Activated CD4-positive, alpha-beta T cell treated with anti-CD3 and anti-CD28 coated beads, Interleukin-2, amount 50 U/mL, for 48 hours (primary cell): ENCODE measurements at regions not wholly inside any gene's neighbourhood (a gene's known extent, or its start where the extent isn't known, plus 50 kb on each side); places are given as distances from the start of the nearest gene placed in this dataset.
A peak's percentile ranks its signal among the peaks of the same experiment; 100 is the strongest.

Source experiments
- DNase-seq, 2 experiments: peaks; one replicate each; pipeline ENCODE4 v3.0.0-alpha.2; 2020

DNA sequence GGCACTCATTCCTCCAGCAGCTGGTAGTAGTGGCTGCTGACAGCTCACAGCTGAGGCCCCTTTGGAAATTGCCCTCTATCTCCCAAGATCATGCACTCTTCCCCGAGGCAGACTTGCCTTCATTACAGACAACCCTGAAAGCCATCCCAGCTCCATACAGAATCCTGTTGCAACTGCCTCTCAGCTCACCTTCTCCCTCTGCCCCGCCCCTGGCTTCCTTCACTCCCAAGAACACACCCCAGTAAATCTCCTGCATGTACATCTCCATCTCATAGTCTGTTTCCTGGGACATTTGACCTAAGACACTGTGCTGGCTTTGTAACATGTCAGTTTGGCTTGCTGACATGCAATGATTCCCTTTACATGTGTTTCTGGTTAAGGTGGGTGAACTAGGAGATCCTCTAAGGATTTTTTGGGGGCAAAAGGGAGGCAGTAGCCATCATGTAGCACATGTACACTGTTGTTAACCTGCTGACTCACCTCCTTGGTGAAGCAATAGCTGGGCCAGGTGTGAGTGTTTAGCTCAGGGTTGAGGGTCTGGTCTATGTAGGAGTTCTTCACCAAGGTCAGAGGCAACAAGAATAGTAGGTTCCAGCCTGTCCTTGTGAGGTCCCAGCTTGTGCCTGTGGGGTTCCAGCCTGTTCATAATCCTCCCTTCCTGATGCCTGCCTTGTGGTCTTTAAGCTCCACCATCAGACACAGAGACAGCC lies 179.6 kb downstream of the CSNK2A3 start:
- no peak for DNase-seq

DNA sequence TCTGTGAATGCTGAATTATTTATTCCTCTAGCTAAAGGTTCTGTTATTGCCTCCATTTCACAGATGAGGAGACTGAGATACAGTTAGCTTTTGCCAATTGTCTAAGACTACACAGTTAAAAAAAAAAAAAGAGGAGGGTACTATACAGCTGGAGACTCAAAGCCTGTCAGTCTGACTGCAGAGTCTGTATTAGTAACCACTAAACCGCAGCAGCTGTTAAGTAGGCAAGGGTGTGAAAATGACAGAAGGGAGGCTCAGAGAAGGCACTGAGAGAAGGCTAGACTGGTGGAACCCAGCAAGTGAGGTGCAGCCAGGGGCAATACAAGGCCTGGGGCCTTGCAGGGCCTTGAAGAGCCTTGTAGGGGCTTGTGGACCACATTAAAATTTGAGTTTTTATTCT lies 181.2 kb downstream of the CSNK2A3 start:
- peak in 1 of 2 experiments; percentile 18 for DNase-seq

DNA sequence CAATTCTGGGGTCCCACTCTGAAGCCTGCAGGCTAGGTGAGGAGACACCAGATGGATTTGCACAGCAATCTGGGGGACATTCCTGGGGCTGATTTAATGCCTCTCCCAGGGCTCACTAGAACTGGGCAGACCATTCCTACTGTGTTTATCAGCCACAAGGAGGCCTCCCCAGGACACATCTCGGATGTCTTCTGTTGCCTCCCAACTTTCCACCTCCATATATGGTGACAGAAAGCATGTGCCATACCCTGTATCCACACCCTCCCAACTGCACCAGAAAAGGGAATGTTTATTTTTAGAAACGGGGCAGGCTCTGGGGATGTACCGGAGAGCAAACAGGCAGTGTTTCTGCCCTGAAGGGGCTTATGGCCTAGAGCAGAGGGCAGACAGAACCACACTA lies 181.8 kb downstream of the CSNK2A3 start:
- DNase-seq: no peak

DNA sequence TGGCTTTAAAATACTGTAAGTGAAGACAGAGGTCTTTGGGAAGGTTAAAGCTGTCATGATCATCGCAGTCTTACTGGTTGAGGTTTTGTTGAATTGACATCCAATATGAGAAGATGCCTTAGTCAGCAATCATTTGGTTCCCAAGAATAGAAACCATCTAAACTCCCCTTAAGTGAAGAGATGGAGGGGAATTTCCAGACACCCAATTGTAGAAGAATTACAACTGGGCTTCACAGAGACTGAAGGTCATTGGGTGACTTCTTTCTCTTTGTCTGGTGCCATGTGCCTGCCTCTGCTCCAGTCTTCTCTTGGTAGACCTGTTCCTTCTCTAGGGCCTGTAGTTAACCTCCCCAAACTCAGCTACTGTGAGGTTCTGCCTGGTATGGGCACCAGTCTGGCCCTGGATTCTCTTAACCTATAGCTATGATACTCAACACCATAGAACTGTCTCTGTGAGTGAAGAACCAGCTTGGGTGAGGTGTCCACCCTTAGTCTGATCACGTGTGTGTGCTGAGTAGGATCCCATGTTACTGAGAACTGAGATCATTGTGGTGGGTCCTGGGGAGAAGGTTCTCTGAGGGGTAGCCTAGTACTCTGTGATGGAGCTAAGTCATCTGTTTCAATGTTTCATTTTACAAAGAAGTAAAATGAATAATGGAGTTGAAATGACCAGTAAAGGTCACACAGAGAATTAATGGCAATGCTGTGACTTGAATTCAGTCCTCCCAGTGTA lies 182.5 kb downstream of the CSNK2A3 start:
- DNase-seq: no peak

- peak in 1 of 2 experiments; percentile 16 for DNase-seq
Measured at GRCh38 chr11:11169715-11170351, 183.2 kb downstream of the CSNK2A3 start.

GRCh38 chr11:11167806-11168205 lies 185.2 kb downstream of the CSNK2A3 start:
- DNase-seq: no peak

- DNase-seq: no peak
Measured at GRCh38 chr11:11164334-11164690, 188.7 kb downstream of the CSNK2A3 start.

GRCh38 chr11:11163669-11164333 lies 189.2 kb downstream of the CSNK2A3 start:
- DNase-seq: no peak

DNA sequence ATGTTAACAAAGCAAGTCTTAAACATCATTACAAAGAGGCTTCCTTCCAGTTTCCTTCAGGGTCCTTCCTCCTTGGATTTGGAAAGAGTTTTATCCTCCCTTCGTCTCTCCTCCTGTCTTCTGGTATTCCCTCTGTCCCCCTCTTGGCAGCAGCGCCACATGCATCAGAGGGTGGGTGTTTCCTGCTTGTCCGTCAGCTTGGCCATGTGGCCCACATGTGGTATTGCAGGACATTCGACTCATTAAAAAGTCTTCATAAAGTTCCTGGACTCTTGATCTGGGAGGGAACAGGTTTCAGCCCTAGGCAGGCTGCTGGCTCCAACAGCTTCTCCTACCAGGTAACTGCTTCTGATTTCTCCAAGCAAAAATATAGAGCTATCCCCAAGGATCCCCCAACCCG lies 189.8 kb downstream of the CSNK2A3 start:
- DNase-seq: no peak

DNA sequence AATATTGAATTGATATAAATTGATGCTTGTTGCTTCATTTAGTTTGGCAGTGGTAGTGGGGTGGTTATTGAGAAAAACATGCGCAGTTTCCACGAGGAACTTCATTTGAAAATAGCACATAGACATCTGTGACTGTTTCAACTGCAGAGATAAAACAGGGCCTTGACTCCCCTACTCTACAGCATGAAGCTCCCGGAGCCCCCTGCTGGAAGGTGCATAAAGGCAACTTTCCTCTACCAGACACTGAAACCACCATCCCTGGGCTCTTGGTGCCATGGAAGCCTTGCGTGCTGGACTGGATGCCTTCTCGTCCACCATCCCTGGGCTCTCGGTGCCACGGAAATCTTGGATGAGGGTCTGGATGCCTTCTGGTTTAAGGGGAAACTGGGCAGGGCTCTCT lies 195.9 kb downstream of the CSNK2A3 start:
- DNase-seq: peak; percentile 36 to 49

- peak; percentile 61 to 70 for DNase-seq
Measured at GRCh38 chr11:11155962-11156815, 196.9 kb downstream of the CSNK2A3 start.

DNA sequence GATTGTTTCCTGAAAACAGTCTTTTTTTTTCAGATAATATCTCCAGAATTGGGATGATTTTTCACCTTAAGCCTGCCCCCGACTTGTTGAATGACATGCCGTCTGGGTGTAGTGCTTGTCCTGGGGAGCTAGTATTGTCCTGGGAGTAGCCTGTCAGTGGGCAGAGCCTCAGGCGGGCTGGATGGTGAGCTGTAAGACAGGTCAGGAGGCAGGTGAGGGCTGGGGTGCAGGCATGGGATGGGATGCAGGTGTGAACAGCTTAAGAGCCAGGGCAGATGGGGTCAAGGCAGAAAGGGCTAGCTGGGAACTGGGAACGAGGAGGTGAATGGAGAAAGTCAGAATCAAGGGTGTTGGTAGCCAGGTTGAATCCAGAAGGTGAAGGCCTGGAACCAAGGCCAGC lies 200.2 kb downstream of the CSNK2A3 start:
- no peak for DNase-seq

DNA sequence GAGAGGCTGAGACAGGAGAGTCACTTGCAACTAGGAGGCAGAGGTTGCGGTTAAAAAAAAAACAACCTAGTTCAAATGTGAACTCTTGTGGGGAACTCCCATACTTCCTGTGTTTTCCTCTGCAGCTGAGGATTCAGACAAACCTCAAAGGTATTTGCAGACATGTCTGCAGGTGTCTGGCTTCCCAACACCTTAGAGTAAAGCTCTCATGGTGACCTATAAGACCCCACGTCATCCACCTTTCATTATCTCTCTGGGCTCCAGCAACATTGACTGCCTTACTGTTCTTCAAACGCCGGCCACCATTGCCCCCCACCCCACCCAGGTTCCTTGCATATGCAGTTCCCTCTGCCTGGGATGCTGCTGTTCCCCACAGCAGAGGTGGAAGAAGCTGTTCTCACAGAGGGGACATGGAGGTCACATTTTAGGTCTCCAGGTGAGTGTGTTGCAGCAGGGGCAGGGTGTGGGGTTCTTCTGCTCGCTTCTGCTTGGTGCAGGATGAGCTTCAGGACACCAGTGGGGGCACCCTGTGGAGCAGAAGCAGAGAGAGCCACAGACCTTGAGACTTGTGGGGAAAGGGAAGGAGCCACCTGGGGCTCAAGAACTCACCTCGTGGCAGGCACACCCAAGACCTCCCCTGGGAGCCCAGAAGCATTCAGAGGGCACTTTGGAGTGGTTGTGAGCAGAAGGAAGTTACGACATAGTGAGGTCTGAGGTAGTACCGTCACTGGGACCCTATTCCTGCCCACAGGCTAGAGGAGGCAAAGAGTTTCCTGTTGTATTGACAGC lies 203.2 kb downstream of the CSNK2A3 start:
- no peak for DNase-seq

DNA sequence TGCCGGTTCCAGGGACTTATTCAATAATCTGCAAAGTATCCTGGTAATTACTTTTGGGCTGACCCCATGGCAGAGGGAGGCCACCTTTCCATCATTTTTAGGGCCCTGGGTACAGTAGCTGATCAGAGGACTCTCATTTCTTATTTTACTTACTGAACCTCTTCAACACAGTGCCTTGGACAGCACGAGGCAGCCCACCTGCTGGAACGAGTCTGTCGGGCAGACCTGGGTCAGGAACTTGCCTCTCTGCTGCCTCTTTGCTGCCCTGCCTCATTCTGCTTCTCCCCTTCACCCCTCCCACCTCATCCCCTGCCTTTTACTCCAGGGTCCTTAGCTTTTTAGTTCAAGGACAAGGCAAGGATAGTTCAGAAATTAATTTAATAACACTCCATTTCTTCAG lies 204.5 kb downstream of the CSNK2A3 start:
- no peak for DNase-seq

GRCh38 chr11:11148104-11148509 lies 204.9 kb downstream of the CSNK2A3 start:
- DNase-seq: peak; percentile 23 to 34

- no peak for DNase-seq
Measured at GRCh38 chr11:11146830-11147229, 206.2 kb downstream of the CSNK2A3 start.

DNA sequence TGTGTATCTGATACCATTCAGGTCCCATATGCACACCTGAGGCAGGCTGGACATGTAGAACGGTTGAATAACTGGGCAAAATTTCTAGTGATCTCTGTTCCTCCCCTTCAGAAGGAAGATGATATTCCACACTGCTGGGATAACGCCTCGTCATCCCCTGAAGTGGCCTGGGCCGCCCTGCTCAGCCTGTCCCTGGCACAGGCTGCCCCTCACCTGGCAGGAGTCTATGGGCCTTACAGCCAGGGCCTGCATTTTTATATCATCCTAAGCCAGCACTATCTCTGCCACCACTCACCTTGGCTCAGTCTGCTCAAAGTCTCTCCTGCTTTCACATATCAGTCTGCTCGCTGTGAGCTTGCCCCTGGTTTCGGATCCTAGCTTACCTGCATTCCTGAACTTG lies 209.2 kb downstream of the CSNK2A3 start:
- no peak for DNase-seq

DNA sequence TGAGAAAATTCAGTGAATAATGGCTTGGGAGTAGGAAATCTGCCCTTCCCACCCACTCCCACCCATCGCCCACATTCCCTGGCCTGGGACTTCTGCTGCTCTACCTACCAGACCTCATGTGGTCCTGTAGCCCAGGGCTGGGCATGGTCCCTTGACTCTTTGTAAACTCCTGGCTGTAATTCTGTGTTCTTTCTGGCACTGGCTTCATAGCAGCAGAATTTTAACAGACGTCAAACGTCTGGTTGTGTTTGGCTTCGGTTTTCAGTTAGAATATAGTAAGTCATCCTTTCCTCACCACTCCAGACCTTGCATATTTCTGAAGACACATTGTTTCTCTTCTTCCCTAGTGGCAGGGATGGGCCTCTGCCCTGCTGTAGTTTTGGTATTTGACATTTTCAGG lies 210.6 kb downstream of the CSNK2A3 start:
- DNase-seq: no peak

- no peak for DNase-seq
Measured at GRCh38 chr11:11141065-11141464, 212.0 kb downstream of the CSNK2A3 start.

- DNase-seq: no peak
Measured at GRCh38 chr11:11140510-11140909, 212.5 kb downstream of the CSNK2A3 start.

GRCh38 chr11:11137339-11137738 lies 215.7 kb downstream of the CSNK2A3 start:
- DNase-seq: no peak
